ENCODE measurements at regions not wholly inside any gene's neighbourhood (a gene's known extent, or its start where the extent isn't known, plus 50 kb on each side); places are given as distances from the start of the nearest gene placed in this dataset.

- TF ChIP-seq CTCF (conservative IDR thresholded peaks at IDR 0.05) (no peak), ZFX (IDR thresholded peaks at IDR 0.05) (no peak)
These were observed 261.7 kb upstream of the CRY1 start for GRCh38 chr12:107355004-107355565.
